ENCODE measurements at regions not wholly inside any gene's neighbourhood (a gene's known extent, or its start where the extent isn't known, plus 50 kb on each side); places are given as distances from the start of the nearest gene placed in this dataset.

- no peak for TF ChIP-seq EGR1 (IDR thresholded peaks at IDR 0.05)
- no peak for TF ChIP-seq MAX (IDR thresholded peaks at IDR 0.05)
- TF ChIP-seq CEBPB (IDR thresholded peaks at IDR 0.05), result no peak
Observed at GRCh38 chr22:22403771-22404170, 104.8 kb downstream of the ZNF280B start.
